K562 (cell line): ENCODE measurements at regions not wholly inside any gene's neighbourhood (a gene's known extent, or its start where the extent isn't known, plus 50 kb on each side); places are given as distances from the start of the nearest gene placed in this dataset.

Experiments
- ATAC-seq: fragments of 200-7000 bp; cut with Tn5 transposase; 3 replicates; pipeline ENCODE4 v1.9.1; 2020; ENCODE audit warnings: moderate library complexity
- BruUV-seq: library from RNA; stranded (reverse); fragments of 400-500 nt; replicated peaks from 2 replicates; lab custom pipeline; 2021; lab: Mats Ljungman, UMichigan
- CTCF ChIA-PET: fragments of 300-600 bp; formaldehyde crosslinking; extraction: SDS; loops from one replicate; lab custom pipeline; 2021; ENCODE audit warnings: low intra/inter-chr PET ratio; lab: Yijun Ruan, JAX
- POLR2A ChIA-PET: fragments of 300-600, 350-650 bp; sonication (Branson Sonifier 250); formaldehyde crosslinking; extraction: SDS; loops from one replicate; lab custom pipeline; 2021; ENCODE audit warnings: antibody characterized with exemption, inconsistent platforms; lab: Yijun Ruan, JAX
- DNase-seq, 4 experiments: peaks; one replicate each; pipeline versions ENCODE4 v3.0.0 to v3.0.0-alpha.2; 2011 to 2018; ENCODE audit warnings: low spot score in 3 of 4, mixed read lengths in 3 of 4; ENCODE audit errors: extremely low read depth in 1 of 4
- FAIRE-seq: peaks from 2 replicates; lab custom pipeline; 2011; peaks lifted over from hg19 to GRCh38; lab: Jason Lieb, UNC
- H2AFZ ChIP-seq: 2 replicates; pipeline ENCODE4 v1.6.0; 2011; ENCODE audit warnings: low read depth, low read length, control low read depth, inconsistent platforms
- H3K27ac ChIP-seq: fragments of 200-600 bp; 3 replicates; pipeline ENCODE4 v1.8.0; 2011; ENCODE audit warnings: low read depth, mild to moderate bottlenecking, control low read depth, inconsistent platforms, low read length, moderate library complexity, mixed read lengths; ENCODE audit errors: extremely low read depth
- H3K27me3 ChIP-seq, 2 experiments: fragments of 300-600 bp in 1 of 2; 2 replicates in 1 of 2; 3 replicates in 1 of 2; pipeline versions ENCODE4 v1.6.0 to v1.8.0; 2011; ENCODE audit warnings: inconsistent platforms in 2 of 2, low read length in 2 of 2, mild to moderate bottlenecking in 1 of 2, mixed read lengths in 1 of 2, moderate library complexity in 1 of 2; ENCODE audit not compliant: control insufficient read depth in 2 of 2, insufficient read depth in 2 of 2
- H3K36me3 ChIP-seq: fragments of 300-600 bp; 3 replicates; pipeline ENCODE4 v1.8.0; 2011; ENCODE audit warnings: mild to moderate bottlenecking, low read length, inconsistent platforms; ENCODE audit not compliant: control insufficient read depth, insufficient read depth
- H3K4me1 ChIP-seq, 2 experiments: fragments of 200-600 bp in 1 of 2; replicated peaks in 1 of 2; 2 replicates in 1 of 2; 3 replicates in 1 of 2; pipeline versions ENCODE4 v1.5.1 to v1.8.0; 2011; ENCODE audit warnings: inconsistent platforms in 2 of 2, low read length in 2 of 2, mild to moderate bottlenecking in 1 of 2, mixed read lengths in 1 of 2, moderate library complexity in 1 of 2; ENCODE audit not compliant: control insufficient read depth in 2 of 2, insufficient read depth in 2 of 2
- H3K4me2 ChIP-seq: 2 replicates; pipeline ENCODE4 v1.6.1; 2011; ENCODE audit warnings: low read length, control low read depth, inconsistent platforms, mixed read lengths; ENCODE audit not compliant: insufficient read depth
- H3K4me3 ChIP-seq: fragments of 200-600 bp; sonication (generic), shearing (Covaris generic); 2 replicates; pipeline ENCODE4 v1.5.1; 2016; ENCODE audit warnings: control low read depth, inconsistent platforms
- H3K79me2 ChIP-seq: fragments of 200-600 bp; 3 replicates; pipeline ENCODE4 v1.8.0; 2011; ENCODE audit warnings: low read length, inconsistent platforms; ENCODE audit not compliant: control insufficient read depth, insufficient read depth
- H3K9ac ChIP-seq, 2 experiments: 2 replicates each; pipeline versions ENCODE4 v1.6.0 to v1.6.1; 2011; ENCODE audit warnings: low read depth in 2 of 2, low read length in 2 of 2, control low read depth in 1 of 2, inconsistent platforms in 1 of 2, mild to moderate bottlenecking in 1 of 2, mixed read lengths in 1 of 2; ENCODE audit not compliant: insufficient read depth in 1 of 2
- H3K9me1 ChIP-seq: one replicate; pipeline ENCODE4 v1.6.0; 2011; ENCODE audit warnings: inconsistent platforms, mild to moderate bottlenecking, low read length, moderate library complexity; ENCODE audit not compliant: control insufficient read depth, insufficient read depth
- H3K9me3 ChIP-seq: replicated peaks from 2 replicates; pipeline ENCODE4 v1.5.1; 2011; ENCODE audit warnings: low read depth, low read length, inconsistent platforms; ENCODE audit not compliant: control insufficient read depth, insufficient read depth
- H4K20me1 ChIP-seq: replicated peaks from 2 replicates; pipeline ENCODE4 v1.6.1; 2011; ENCODE audit warnings: low read length, inconsistent platforms, mixed read lengths; ENCODE audit not compliant: control insufficient read depth, insufficient read depth
- CAMTA2 ChIP-seq: fragments of 250-450 bp; sonication (Bioruptor Pico); conservative IDR thresholded peaks from 2 replicates; pipeline ENCODE4 v1.5.1; 2022
- CBFB ChIP-seq: sonication (generic); formaldehyde crosslinking; IDR thresholded peaks from 2 replicates; pipeline ENCODE4 v1.4.0; 2020; ENCODE audit warnings: mild to moderate bottlenecking, missing genetic modification reagents
- CHD1 ChIP-seq: fragments of 200-600 bp; sonication (generic); IDR thresholded peaks from one replicate; pipeline ENCODE4 v1.6.1; 2012; ENCODE audit warnings: mild to moderate bottlenecking, moderate library complexity, low read length, inconsistent platforms
- NCOA2 ChIP-seq, 2 experiments: fragments of 450-650 bp; IDR thresholded peaks; 2 replicates each; pipeline ENCODE4 v1.6.1; 2018; ENCODE audit warnings: mild to moderate bottlenecking in 2 of 2, moderate library complexity in 1 of 2; ENCODE audit not compliant: partially characterized antibody in 2 of 2
- SMAD1 ChIP-seq: fragments of 150-350 bp; IDR thresholded peaks from 2 replicates; pipeline ENCODE4 v1.6.1; 2014; ENCODE audit warnings: low read length, low read depth; ENCODE audit not compliant: partially characterized antibody
- ZZZ3 ChIP-seq: fragments of 450-650 bp; IDR thresholded peaks from 2 replicates; pipeline ENCODE4 v1.6.1; 2016; ENCODE audit warnings: antibody characterized with exemption, mild to moderate bottlenecking, moderate library complexity
- WGBS: fragments of 100-300 bp; shearing (Covaris generic); methylation state at CpG from one replicate; pipeline ENCODE4 v1.1.6; 2016; ENCODE audit warnings: low coverage, mixed read lengths; ENCODE audit not compliant: insufficient coverage; ENCODE audit errors: missing lambda C conversion rate; 5-methylcytosine and 5-hydroxymethylcytosine counted together
- in situ Hi-C: fragments of 300-500 bp; cut with MboI; formaldehyde crosslinking; loops from 4 replicates; pipeline ENCODE4 v1.15.0; 2018; ENCODE audit warnings: inconsistent platforms, mixed read lengths
- intact Hi-C: fragments of 100-400 bp; cut with micrococcal nuclease; formaldehyde crosslinking; loops from 2 replicates; pipeline ENCODE4 v1.14.2; 2022
- TF ChIP-seq, protein P1 (sequence below), 2 experiments: fragments of 450-650 bp; formaldehyde crosslinking in 1 of 2; IDR thresholded peaks; 2 replicates each; pipeline versions ENCODE4 v1.4.0 to v1.6.1; 2014 to 2020; ENCODE audit warnings: mild to moderate bottlenecking in 2 of 2, borderline replicate concordance in 1 of 2, low read depth in 1 of 2
- TF ChIP-seq, protein P2 (sequence below): IDR thresholded peaks from 3 replicates; pipeline ENCODE4 v1.6.1; 2011; ENCODE audit warnings: borderline replicate concordance, mild to moderate bottlenecking, moderate library complexity; ENCODE audit not compliant: insufficient read length; ENCODE audit errors: extremely low read depth
- TF ChIP-seq, protein P3 (sequence below): fragments of 450-650 bp; formaldehyde crosslinking; IDR thresholded peaks from 2 replicates; pipeline ENCODE4 v1.4.0; 2022; ENCODE audit warnings: missing genetic modification characterization

DNA sequence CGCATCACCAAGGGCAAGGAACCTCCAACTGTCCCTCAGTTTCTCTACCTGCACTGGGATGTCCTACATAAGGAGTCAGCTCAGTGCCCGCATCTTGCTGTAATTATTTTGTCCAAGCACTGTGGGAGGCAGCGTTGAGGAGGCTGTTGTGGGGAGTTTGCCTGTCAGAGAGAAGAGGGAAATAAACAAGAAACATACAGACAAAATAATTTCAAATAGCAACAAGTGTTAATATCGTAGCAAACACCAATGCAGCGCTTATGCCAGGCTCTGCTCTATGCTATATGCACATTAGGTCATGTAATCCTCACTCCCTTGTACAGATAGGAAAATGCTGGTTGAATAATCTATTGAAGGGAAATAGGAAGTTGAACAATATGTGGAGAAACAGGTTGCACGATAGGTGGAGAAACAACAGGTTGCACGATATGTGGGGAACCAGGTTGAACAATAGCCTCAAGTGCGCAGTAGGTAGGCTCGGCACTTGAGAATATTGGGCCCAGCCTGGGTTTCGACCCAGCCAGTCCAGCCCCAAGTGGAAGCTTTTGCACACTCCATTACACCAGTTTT, 91.2 kb upstream of the SIRPA start:
- in situ Hi-C loops: no loop called here
- ATAC-seq (no peak), FAIRE-seq (no peak), DNase-seq (no peak)
- Histone ChIP-seq H3K36me3 (no peaks in the 10 kb centered on the region), H3K27me3 (peaks cover 4 to 30% of the 10 kb centered on the region in 2 experiments; a peak in 3 of 5 replicates), H3K9me3 (no peaks in the 10 kb centered on the region), H3K4me3 (no peak overlapping the region), H3K27ac (no peak overlapping the region), H3K4me1 (peaks cover 0 to 5% of the 10 kb centered on the region in 2 experiments; a peak in 2 of 5 replicates), H2AFZ (no peak overlapping the region), H3K9ac (no peak overlapping the region), H3K9me1 (no peaks in the 10 kb centered on the region), H4K20me1 (no peaks in the 10 kb centered on the region), H3K4me2 (no peak overlapping the region), H3K79me2 (no peaks in the 10 kb centered on the region)
- under 1% methylated on average over 10 of the region's 10 CpGs for WGBS
- intact Hi-C loops: no loop called here
- POLR2A ChIA-PET: no interaction called here
- CTCF ChIA-PET: no interaction called here
- no TSS peak for BruUV-seq
- TF ChIP-seq CBFB (CRISPR knock-in tag) (no peak), SMAD1 (no peak), CAMTA2 (CRISPR knock-in tag) (no peak), NCOA2 (IDR thresholded peaks at IDR 0.05; ENCODE audit: partially characterized antibody in 2 of 2) (no peak), CHD1 (no peak), ZZZ3 (no peak)
- TF ChIP-seq, protein P1, sequence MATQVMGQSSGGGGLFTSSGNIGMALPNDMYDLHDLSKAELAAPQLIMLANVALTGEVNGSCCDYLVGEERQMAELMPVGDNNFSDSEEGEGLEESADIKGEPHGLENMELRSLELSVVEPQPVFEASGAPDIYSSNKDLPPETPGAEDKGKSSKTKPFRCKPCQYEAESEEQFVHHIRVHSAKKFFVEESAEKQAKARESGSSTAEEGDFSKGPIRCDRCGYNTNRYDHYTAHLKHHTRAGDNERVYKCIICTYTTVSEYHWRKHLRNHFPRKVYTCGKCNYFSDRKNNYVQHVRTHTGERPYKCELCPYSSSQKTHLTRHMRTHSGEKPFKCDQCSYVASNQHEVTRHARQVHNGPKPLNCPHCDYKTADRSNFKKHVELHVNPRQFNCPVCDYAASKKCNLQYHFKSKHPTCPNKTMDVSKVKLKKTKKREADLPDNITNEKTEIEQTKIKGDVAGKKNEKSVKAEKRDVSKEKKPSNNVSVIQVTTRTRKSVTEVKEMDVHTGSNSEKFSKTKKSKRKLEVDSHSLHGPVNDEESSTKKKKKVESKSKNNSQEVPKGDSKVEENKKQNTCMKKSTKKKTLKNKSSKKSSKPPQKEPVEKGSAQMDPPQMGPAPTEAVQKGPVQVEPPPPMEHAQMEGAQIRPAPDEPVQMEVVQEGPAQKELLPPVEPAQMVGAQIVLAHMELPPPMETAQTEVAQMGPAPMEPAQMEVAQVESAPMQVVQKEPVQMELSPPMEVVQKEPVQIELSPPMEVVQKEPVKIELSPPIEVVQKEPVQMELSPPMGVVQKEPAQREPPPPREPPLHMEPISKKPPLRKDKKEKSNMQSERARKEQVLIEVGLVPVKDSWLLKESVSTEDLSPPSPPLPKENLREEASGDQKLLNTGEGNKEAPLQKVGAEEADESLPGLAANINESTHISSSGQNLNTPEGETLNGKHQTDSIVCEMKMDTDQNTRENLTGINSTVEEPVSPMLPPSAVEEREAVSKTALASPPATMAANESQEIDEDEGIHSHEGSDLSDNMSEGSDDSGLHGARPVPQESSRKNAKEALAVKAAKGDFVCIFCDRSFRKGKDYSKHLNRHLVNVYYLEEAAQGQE (IDR thresholded peaks at IDR 0.05; ENCODE audit: borderline replicate concordance): no peak
- TF ChIP-seq, protein P1 (CRISPR knock-in tag; IDR thresholded peaks at IDR 0.05; ENCODE audit: low read depth): no peak
- TF ChIP-seq, protein P2, sequence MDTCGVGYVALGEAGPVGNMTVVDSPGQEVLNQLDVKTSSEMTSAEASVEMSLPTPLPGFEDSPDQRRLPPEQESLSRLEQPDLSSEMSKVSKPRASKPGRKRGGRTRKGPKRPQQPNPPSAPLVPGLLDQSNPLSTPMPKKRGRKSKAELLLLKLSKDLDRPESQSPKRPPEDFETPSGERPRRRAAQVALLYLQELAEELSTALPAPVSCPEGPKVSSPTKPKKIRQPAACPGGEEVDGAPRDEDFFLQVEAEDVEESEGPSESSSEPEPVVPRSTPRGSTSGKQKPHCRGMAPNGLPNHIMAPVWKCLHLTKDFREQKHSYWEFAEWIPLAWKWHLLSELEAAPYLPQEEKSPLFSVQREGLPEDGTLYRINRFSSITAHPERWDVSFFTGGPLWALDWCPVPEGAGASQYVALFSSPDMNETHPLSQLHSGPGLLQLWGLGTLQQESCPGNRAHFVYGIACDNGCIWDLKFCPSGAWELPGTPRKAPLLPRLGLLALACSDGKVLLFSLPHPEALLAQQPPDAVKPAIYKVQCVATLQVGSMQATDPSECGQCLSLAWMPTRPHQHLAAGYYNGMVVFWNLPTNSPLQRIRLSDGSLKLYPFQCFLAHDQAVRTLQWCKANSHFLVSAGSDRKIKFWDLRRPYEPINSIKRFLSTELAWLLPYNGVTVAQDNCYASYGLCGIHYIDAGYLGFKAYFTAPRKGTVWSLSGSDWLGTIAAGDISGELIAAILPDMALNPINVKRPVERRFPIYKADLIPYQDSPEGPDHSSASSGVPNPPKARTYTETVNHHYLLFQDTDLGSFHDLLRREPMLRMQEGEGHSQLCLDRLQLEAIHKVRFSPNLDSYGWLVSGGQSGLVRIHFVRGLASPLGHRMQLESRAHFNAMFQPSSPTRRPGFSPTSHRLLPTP: no peak
- TF ChIP-seq, protein P3, sequence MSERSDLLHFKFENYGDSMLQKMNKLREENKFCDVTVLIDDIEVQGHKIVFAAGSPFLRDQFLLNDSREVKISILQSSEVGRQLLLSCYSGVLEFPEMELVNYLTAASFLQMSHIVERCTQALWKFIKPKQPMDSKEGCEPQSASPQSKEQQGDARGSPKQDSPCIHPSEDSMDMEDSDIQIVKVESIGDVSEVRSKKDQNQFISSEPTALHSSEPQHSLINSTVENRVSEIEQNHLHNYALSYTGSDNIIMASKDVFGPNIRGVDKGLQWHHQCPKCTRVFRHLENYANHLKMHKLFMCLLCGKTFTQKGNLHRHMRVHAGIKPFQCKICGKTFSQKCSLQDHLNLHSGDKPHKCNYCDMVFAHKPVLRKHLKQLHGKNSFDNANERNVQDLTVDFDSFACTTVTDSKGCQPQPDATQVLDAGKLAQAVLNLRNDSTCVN (CRISPR knock-in tag): no peak
